HepG2 (cell line): ENCODE measurements at regions not wholly inside any gene's neighbourhood (a gene's known extent, or its start where the extent isn't known, plus 50 kb on each side); places are given as distances from the start of the nearest gene placed in this dataset.

Source experiments
- ATAC-seq: fragments of 200-7000 bp; cut with Tn5 transposase; 3 replicates; pipeline ENCODE4 v1.9.1; 2020; ENCODE audit warnings: mild to moderate bottlenecking, moderate library complexity
- BruUV-seq: library from RNA; stranded (reverse); fragments of 400-500 nt; replicated peaks from 2 replicates; lab custom pipeline; 2021; lab: Mats Ljungman, UMichigan
- CTCF ChIA-PET: fragments of 300-600 bp; formaldehyde crosslinking; extraction: SDS; loops from one replicate; lab custom pipeline; 2021; ENCODE audit warnings: low total read pairs, inconsistent platforms, low intra/inter-chr PET ratio; lab: Yijun Ruan, JAX
- POLR2A ChIA-PET: fragments of 350-600 bp; sonication (Branson Sonifier 250); formaldehyde crosslinking; loops from one replicate; lab custom pipeline; 2020; ENCODE audit warnings: antibody characterized with exemption, inconsistent platforms; lab: Yijun Ruan, JAX
- DNase-seq: peaks from one replicate; pipeline ENCODE4 v3.0.0-alpha.2; 2015; ENCODE audit warnings: low spot score
- FAIRE-seq: peaks from 3 replicates; lab custom pipeline; 2011; peaks lifted over from hg19 to GRCh38; lab: Jason Lieb, UNC
- H2AFZ ChIP-seq: one replicate; pipeline ENCODE4 v1.6.1; 2011; ENCODE audit warnings: low read length, inconsistent platforms
- H3K27ac ChIP-seq: fragments of 300-600 bp; 3 replicates; pipeline ENCODE4 v1.8.0; 2011; ENCODE audit warnings: mixed run types, mild to moderate bottlenecking, mixed read lengths, low read length, inconsistent platforms; ENCODE audit not compliant: insufficient read depth; ENCODE audit errors: extremely low read length
- H3K27me3 ChIP-seq, 2 experiments: fragments of 200-600 bp in 1 of 2; 2 replicates in 1 of 2; 3 replicates in 1 of 2; pipeline versions ENCODE4 v1.6.0 to v1.8.0; 2011; ENCODE audit warnings: low read length in 2 of 2, mild to moderate bottlenecking in 2 of 2, moderate library complexity in 2 of 2, inconsistent platforms in 1 of 2; ENCODE audit not compliant: insufficient read depth in 2 of 2, control insufficient read depth in 1 of 2
- H3K36me3 ChIP-seq, 2 experiments: fragments of 200-600 bp in 1 of 2; replicated peaks in 1 of 2; 2 replicates in 1 of 2; 3 replicates in 1 of 2; pipeline versions ENCODE4 v1.5.1 to v1.8.0; 2011; ENCODE audit warnings: low read length in 2 of 2, inconsistent platforms in 1 of 2; ENCODE audit not compliant: insufficient read depth in 2 of 2, control insufficient read depth in 1 of 2
- H3K4me1 ChIP-seq: 2 replicates; pipeline ENCODE4 v1.5.1; 2012; ENCODE audit warnings: low read length, inconsistent platforms; ENCODE audit not compliant: insufficient read depth
- H3K4me2 ChIP-seq: 2 replicates; pipeline ENCODE4 v1.6.0; 2011; ENCODE audit warnings: low read depth, low read length, inconsistent platforms
- H3K4me3 ChIP-seq, 3 experiments: fragments of 200-600 bp in 1 of 3; sonication (generic), shearing (Covaris generic) in 1 of 3; replicated peaks in 1 of 3; 2 replicates each; pipeline ENCODE4 v1.5.1; 2011 to 2016; ENCODE audit warnings: low read length in 3 of 3, inconsistent platforms in 2 of 3, low read depth in 2 of 3, mild to moderate bottlenecking in 2 of 3, control low read depth in 1 of 3, mixed read lengths in 1 of 3; ENCODE audit not compliant: insufficient read depth in 1 of 3
- H3K79me2 ChIP-seq: one replicate; pipeline ENCODE4 v1.6.1; 2011; ENCODE audit warnings: low read length, inconsistent platforms; ENCODE audit not compliant: insufficient read depth
- H3K9ac ChIP-seq: 2 replicates; pipeline ENCODE4 v1.6.0; 2011; ENCODE audit warnings: mild to moderate bottlenecking, low read depth, low read length, inconsistent platforms; ENCODE audit not compliant: insufficient read depth
- H3K9me3 ChIP-seq: 2 replicates; pipeline ENCODE4 v1.5.1; 2012; ENCODE audit warnings: mild to moderate bottlenecking, low read length
- H4K20me1 ChIP-seq: 2 replicates; pipeline ENCODE4 v1.6.0; 2011; ENCODE audit warnings: inconsistent platforms, mild to moderate bottlenecking, low read length, moderate library complexity; ENCODE audit not compliant: insufficient read depth
- ATF7 ChIP-seq, 2 experiments: fragments of 450-650 bp in 1 of 2; sonication (generic) in 1 of 2; formaldehyde crosslinking in 1 of 2; IDR thresholded peaks; 2 replicates each; pipeline versions ENCODE4 v1.4.0 to v1.6.1; 2016 to 2020; ENCODE audit warnings: antibody characterized with exemption in 1 of 2, mild to moderate bottlenecking in 1 of 2, missing genetic modification reagents in 1 of 2
- FOXO1 ChIP-seq: sonication (generic); formaldehyde crosslinking; IDR thresholded peaks from 2 replicates; pipeline ENCODE4 v1.4.0; 2020; ENCODE audit warnings: missing genetic modification reagents
- GATAD1 ChIP-seq: IDR thresholded peaks from 2 replicates; pipeline ENCODE4 v1.6.1; 2016; ENCODE audit warnings: missing genetic modification reagents, missing compliant biosample characterization
- MAFF ChIP-seq: IDR thresholded peaks from 2 replicates; pipeline ENCODE4 v1.6.1; 2011; ENCODE audit warnings: low read depth, low read length, improper control_type of control experiment
- MAFK ChIP-seq, 2 experiments: IDR thresholded peaks in 1 of 2; conservative IDR thresholded peaks in 1 of 2; 2 replicates each; pipeline ENCODE4 v1.6.1; 2011; ENCODE audit warnings: improper control_type of control experiment in 2 of 2, low read length in 2 of 2
- MED1 ChIP-seq: sonication (generic); formaldehyde crosslinking; IDR thresholded peaks from 2 replicates; pipeline ENCODE4 v1.4.0; 2020; ENCODE audit warnings: missing genetic modification reagents
- PREB ChIP-seq: sonication (generic); formaldehyde crosslinking; IDR thresholded peaks from 2 replicates; pipeline ENCODE4 v1.4.0; 2020; ENCODE audit warnings: missing genetic modification reagents
- ZBTB25 ChIP-seq: IDR thresholded peaks from 2 replicates; pipeline ENCODE4 v1.6.1; 2018; ENCODE audit warnings: missing genetic modification reagents
- ZFP37 ChIP-seq: sonication (generic); formaldehyde crosslinking; IDR thresholded peaks from 2 replicates; pipeline ENCODE4 v1.4.0; 2020; ENCODE audit warnings: missing genetic modification reagents, borderline replicate concordance
- ZSCAN20 ChIP-seq: sonication (generic); formaldehyde crosslinking; IDR thresholded peaks from 2 replicates; pipeline ENCODE4 v1.4.0; 2020; ENCODE audit warnings: missing genetic modification reagents, mild to moderate bottlenecking, borderline replicate concordance
- WGBS: methylation state at CpG from one replicate; pipeline ENCODE4 v1.1.6; 2017; ENCODE audit warnings: low lambda C conversion rate; 5-methylcytosine and 5-hydroxymethylcytosine counted together
- in situ Hi-C: cut with HindIII; loops from 2 replicates; pipeline ENCODE4 v1.10.0; 2017; ENCODE audit warnings: low pct_unique_long_range_greater_than_20kb; ENCODE audit not compliant: extremely low pct_ligation_motif_present
- intact Hi-C: fragments of 100-400 bp; cut with micrococcal nuclease; formaldehyde crosslinking; loops from one replicate; pipeline ENCODE4 v1.10.0; 2022; ENCODE audit not compliant: unreplicated experiment

- ATAC-seq (no peak), FAIRE-seq (no peak)
- POLR2A ChIA-PET: no interaction called here
Measured at GRCh38 chr6:6085928-6086668, 79.4 kb upstream of the NRN1 start.

GRCh38 chr6:6080975-6081374 lies 74.2 kb upstream of the NRN1 start:
- Histone ChIP-seq H4K20me1 (no peaks in the 10 kb centered on the region), H3K9ac (no peak overlapping the region), H2AFZ (no peak overlapping the region), H3K4me3 (no peak overlapping the region), H3K79me2 (no peaks in the 10 kb centered on the region), H3K27ac (no peak overlapping the region), H3K36me3 (no peaks in the 10 kb centered on the region), H3K4me2 (no peak overlapping the region), H3K9me3 (no peaks in the 10 kb centered on the region), H3K4me1 (no peaks in the 10 kb centered on the region), H3K27me3 (0 out of 5 replicates have a peak, but pooled peaks cover 0 to 4% of the 10 kb centered on the region in 2 experiments)
- POLR2A ChIA-PET: no interaction called here
- FAIRE-seq: no peak
- intact Hi-C loops: no loop called here
- no peak for ATAC-seq
- BruUV-seq: no TSS peak
- 10% methylated on average over 4 of the region's 4 CpGs for WGBS
- TF ChIP-seq ZBTB25 (CRISPR knock-in tag) (no peak), ATF7 (IDR thresholded peaks at IDR 0.05) (peak; percentile 94), ATF7 (CRISPR knock-in tag; IDR thresholded peaks at IDR 0.05) (no peak)
- CTCF ChIA-PET: no interaction called here
- DNase-seq: no peak
- in situ Hi-C loops: no loop called here

More at GRCh38 chr6:6085928-6086668, 79.4 kb upstream of the NRN1 start:
- no peak overlapping the region for H3K4me3 ChIP-seq
- H3K27ac ChIP-seq: no peak overlapping the region
- H3K27me3 ChIP-seq: 0 out of 5 replicates have a peak, but pooled peaks cover 0 to 5% of the 10 kb centered on the region in 2 experiments
- H3K79me2 ChIP-seq: no peaks in the 10 kb centered on the region
- intact Hi-C loops (no loop called here), in situ Hi-C loops (no loop called here)
- no peak overlapping the region for H2AFZ ChIP-seq
- no peaks in the 10 kb centered on the region for H3K36me3 ChIP-seq
- no peak overlapping the region for H3K9ac ChIP-seq
- H3K4me1 ChIP-seq: no peaks in the 10 kb centered on the region
- no peak overlapping the region for H3K4me2 ChIP-seq
- no peak for DNase-seq
- TF ChIP-seq ZFP37 (CRISPR knock-in tag) (no peak), MAFF (0 out of 2 replicates have a peak, but pooled peaks have one; percentile 36), ZSCAN20 (CRISPR knock-in tag) (no peak), FOXO1 (CRISPR knock-in tag) (no peak), MAFK (conservative IDR thresholded peaks at IDR 0.05 in 1 of 2, IDR thresholded peaks at IDR 0.05 in 1 of 2; ENCODE audit: low read length in 2 of 2) (peak; percentile 51 to 68; a peak in 3 of 4 replicates), PREB (CRISPR knock-in tag) (no peak), GATAD1 (CRISPR knock-in tag) (no peak), MED1 (CRISPR knock-in tag) (no peak)
- CTCF ChIA-PET: no interaction called here
- BruUV-seq: no TSS peak
- H4K20me1 ChIP-seq: no peaks in the 10 kb centered on the region
- H3K9me3 ChIP-seq: no peaks in the 10 kb centered on the region
- 25% methylated on average over 4 of the region's 4 CpGs for WGBS
